ENCODE measurements at regions not wholly inside any gene's neighbourhood (a gene's known extent, or its start where the extent isn't known, plus 50 kb on each side); places are given as distances from the start of the nearest gene placed in this dataset.
A peak's percentile ranks its signal among the peaks of the same experiment; 100 is the strongest.

- Histone ChIP-seq H2AFZ (ENCODE audit: low read length) (no peak overlapping the region), H3K4me2 (ENCODE audit: low read length) (no peak overlapping the region), H3K79me2 (ENCODE audit: insufficient read depth, low read length) (no peaks in the 10 kb centered on the region), H3K27ac (ENCODE audit: low read depth, low read length, poor library complexity, severe bottlenecking) (no peak overlapping the region), H3K9me3 (ENCODE audit: low read length) (no peaks in the 10 kb centered on the region), H3K27me3 (ENCODE audit: insufficient read depth, low read length) (no peaks in the 10 kb centered on the region), H3K36me3 (ENCODE audit: insufficient read depth, low read length) (no peaks in the 10 kb centered on the region), H3K4me1 (ENCODE audit: insufficient read depth, low read length, severe bottlenecking) (no peaks in the 10 kb centered on the region), H4K20me1 (ENCODE audit: insufficient read depth, low read length) (no peaks in the 10 kb centered on the region), H3K4me3 (ENCODE audit: low read depth, low read length, poor library complexity, severe bottlenecking) (no peak overlapping the region), H3F3A (ENCODE audit: insufficient read depth, low read length) (no peaks in the 10 kb centered on the region), H3K9me2 (ENCODE audit: low read depth, low read length) (no peaks in the 10 kb centered on the region), H3K9ac (ENCODE audit: low read length) (no peak overlapping the region)
- TF ChIP-seq EZH2 (IDR thresholded peaks at IDR 0.05; ENCODE audit: borderline replicate concordance, low read length): no peak
- TF ChIP-seq, protein P1, sequence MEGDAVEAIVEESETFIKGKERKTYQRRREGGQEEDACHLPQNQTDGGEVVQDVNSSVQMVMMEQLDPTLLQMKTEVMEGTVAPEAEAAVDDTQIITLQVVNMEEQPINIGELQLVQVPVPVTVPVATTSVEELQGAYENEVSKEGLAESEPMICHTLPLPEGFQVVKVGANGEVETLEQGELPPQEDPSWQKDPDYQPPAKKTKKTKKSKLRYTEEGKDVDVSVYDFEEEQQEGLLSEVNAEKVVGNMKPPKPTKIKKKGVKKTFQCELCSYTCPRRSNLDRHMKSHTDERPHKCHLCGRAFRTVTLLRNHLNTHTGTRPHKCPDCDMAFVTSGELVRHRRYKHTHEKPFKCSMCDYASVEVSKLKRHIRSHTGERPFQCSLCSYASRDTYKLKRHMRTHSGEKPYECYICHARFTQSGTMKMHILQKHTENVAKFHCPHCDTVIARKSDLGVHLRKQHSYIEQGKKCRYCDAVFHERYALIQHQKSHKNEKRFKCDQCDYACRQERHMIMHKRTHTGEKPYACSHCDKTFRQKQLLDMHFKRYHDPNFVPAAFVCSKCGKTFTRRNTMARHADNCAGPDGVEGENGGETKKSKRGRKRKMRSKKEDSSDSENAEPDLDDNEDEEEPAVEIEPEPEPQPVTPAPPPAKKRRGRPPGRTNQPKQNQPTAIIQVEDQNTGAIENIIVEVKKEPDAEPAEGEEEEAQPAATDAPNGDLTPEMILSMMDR (IDR thresholded peaks at IDR 0.05; ENCODE audit: low read length): no peak
Observed at GRCh38 chr3:29070959-29071634, 209.8 kb upstream of the RBMS3 start.

DNA sequence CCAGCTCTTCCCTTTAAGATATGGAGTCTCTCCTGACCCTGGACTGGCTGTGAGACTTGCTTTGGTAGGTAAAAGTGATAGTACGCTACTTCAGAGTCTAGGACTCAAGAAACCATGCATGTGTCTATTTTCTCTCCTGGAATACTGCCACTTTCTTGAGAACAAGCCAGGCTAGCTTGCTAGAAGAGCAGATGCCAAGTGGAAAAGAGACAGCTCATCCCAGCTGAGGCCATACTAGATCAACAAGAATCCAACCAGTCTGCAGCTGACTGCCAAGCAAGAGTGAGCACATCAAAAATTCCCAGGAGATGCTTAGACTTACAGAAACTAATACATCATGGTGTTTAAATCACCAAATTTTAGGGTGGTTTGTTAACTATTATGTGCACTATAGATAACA, 208.3 kb upstream of the RBMS3 start:
- H4K20me1 ChIP-seq (ENCODE audit: insufficient read depth, low read length): no peaks in the 10 kb centered on the region
- no peaks in the 10 kb centered on the region for H3K27me3 ChIP-seq (ENCODE audit: insufficient read depth, low read length)
- H3K9me3 ChIP-seq (ENCODE audit: low read length): no peaks in the 10 kb centered on the region
- H3K4me1 ChIP-seq (ENCODE audit: insufficient read depth, low read length, severe bottlenecking): peaks cover 7% of the 10 kb centered on the region
- H2AFZ ChIP-seq (ENCODE audit: low read length): no peak overlapping the region
- no peak overlapping the region for H3K4me2 ChIP-seq (ENCODE audit: low read length)
- H3K4me3 ChIP-seq (ENCODE audit: low read depth, low read length, poor library complexity, severe bottlenecking): no peak overlapping the region
- TF ChIP-seq, protein P1 (IDR thresholded peaks at IDR 0.05; ENCODE audit: low read length): no peak
- H3F3A ChIP-seq (ENCODE audit: insufficient read depth, low read length): no peaks in the 10 kb centered on the region
- no peak overlapping the region for H3K9ac ChIP-seq (ENCODE audit: low read length)
- no peaks in the 10 kb centered on the region for H3K79me2 ChIP-seq (ENCODE audit: insufficient read depth, low read length)
- H3K27ac ChIP-seq (ENCODE audit: low read depth, low read length, poor library complexity, severe bottlenecking): no peak overlapping the region
- H3K9me2 ChIP-seq (ENCODE audit: low read depth, low read length): no peaks in the 10 kb centered on the region
- H3K36me3 ChIP-seq (ENCODE audit: insufficient read depth, low read length): no peaks in the 10 kb centered on the region; the same call in 1 of the 2 replicates

DNA sequence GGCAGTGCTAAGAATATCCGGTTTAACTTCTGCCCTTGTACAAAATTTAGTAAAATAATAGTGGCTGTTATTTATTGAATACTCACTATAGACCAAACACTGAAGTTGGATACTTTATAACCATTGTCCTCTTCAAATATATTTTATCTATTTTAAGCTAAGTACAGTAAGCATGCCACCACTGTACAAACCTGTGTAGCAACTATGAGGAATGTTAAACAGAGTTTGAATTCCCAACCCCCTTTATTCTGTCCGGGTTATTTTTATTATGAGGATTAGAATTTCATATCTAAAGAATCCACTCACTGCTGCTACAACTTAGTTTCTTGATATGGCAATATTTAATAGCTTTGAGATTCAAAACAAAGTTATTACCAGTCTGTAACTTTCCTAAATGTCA, 203.5 kb upstream of the RBMS3 start:
- Histone ChIP-seq H3K27me3 (ENCODE audit: insufficient read depth, low read length) (no peaks in the 10 kb centered on the region), H3K9ac (ENCODE audit: low read length) (no peak overlapping the region), H2AFZ (ENCODE audit: low read length) (peak overlapping the region; percentile 72; the same call in 1 of the 2 replicates), H3K9me3 (ENCODE audit: low read length) (peaks cover 6% of the 10 kb centered on the region; the same call in 1 of the 2 replicates), H3K79me2 (ENCODE audit: insufficient read depth, low read length) (no peaks in the 10 kb centered on the region), H3K4me2 (ENCODE audit: low read length) (no peak overlapping the region), H3K36me3 (ENCODE audit: insufficient read depth, low read length) (no peaks in the 10 kb centered on the region; the same call in 1 of the 2 replicates), H3K9me2 (ENCODE audit: low read depth, low read length) (no peaks in the 10 kb centered on the region), H4K20me1 (ENCODE audit: insufficient read depth, low read length) (no peaks in the 10 kb centered on the region), H3F3A (ENCODE audit: insufficient read depth, low read length) (no peaks in the 10 kb centered on the region), H3K4me1 (ENCODE audit: insufficient read depth, low read length, severe bottlenecking) (peaks cover 11% of the 10 kb centered on the region), H3K27ac (ENCODE audit: low read depth, low read length, poor library complexity, severe bottlenecking) (no peak overlapping the region), H3K4me3 (ENCODE audit: low read depth, low read length, poor library complexity, severe bottlenecking) (no peak overlapping the region)
- TF ChIP-seq, protein P1 (IDR thresholded peaks at IDR 0.05; ENCODE audit: low read length): no peak
- TF ChIP-seq EZH2 (IDR thresholded peaks at IDR 0.05; ENCODE audit: borderline replicate concordance, low read length): no peak
